ENCODE measurements at regions not wholly inside any gene's neighbourhood (a gene's known extent, or its start where the extent isn't known, plus 50 kb on each side); places are given as distances from the start of the nearest gene placed in this dataset.
"Not testable (repeated sequence)": the region's sequence is repeated elsewhere in the genome, so short reads cannot be mapped to it uniquely, and the experiment has no call there.

DNA sequence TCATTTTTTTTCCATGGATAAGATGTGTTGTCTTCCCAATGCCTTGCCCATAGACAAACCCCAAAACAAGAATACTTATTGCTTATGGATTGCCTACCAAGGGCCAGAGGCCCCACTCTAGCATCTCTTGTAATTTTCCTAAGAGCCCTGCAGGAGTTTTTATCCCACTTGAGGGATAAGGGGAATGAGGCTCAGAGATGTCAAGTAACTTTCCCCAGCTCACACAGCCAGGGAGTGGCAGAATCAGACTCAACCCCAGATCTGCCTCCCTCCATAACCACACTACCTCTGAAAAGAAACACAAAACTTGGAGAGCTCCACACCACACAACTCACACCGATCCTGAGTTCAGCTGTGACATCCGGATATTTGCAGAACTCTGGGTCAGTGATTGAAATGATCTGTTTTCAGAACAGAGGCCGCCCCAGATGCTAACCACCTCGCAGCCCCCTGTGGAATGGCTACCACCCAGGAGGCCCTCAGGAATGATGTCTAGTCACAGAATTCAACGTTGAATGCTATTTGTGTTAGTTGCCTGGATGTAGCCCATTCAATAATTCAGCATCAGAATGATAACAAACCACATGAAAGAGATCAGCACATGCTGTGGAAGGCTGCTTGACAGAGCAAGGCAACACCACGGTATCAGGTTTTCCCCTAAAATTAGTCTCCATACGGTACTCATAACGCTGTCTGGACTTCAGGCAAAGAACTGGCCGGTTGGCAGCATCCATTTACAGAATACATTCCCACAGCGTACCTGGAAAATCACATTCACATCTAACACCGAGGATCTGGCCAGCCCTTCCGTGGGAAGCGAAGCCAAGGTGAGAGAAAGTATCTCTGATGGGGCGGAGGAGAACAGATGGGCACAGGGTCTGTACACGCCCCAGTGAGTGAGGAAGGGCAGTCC, 231.9 kb downstream of the TOMM20 start:
- peaks cover 2 to 10% (median 5%) of the 10 kb centered on the region in 3 donors for H3K27me3 Mint-ChIP-seq (ENCODE audit: low read depth in 3 of 3)
- no peak for DNase-seq
- no peaks in the 10 kb centered on the region for H3K36me3 Mint-ChIP-seq
- H3K27ac Mint-ChIP-seq, result peak overlapping the region in 1 of 6 donors; percentile 45
- H3K9me3 Mint-ChIP-seq, result no peaks in the 10 kb centered on the region
- H3K4me1 Mint-ChIP-seq, result peaks cover 35 to 38% of the 10 kb centered on the region in 2 donors
- H3K4me3 Mint-ChIP-seq, result no peak overlapping the region

DNA sequence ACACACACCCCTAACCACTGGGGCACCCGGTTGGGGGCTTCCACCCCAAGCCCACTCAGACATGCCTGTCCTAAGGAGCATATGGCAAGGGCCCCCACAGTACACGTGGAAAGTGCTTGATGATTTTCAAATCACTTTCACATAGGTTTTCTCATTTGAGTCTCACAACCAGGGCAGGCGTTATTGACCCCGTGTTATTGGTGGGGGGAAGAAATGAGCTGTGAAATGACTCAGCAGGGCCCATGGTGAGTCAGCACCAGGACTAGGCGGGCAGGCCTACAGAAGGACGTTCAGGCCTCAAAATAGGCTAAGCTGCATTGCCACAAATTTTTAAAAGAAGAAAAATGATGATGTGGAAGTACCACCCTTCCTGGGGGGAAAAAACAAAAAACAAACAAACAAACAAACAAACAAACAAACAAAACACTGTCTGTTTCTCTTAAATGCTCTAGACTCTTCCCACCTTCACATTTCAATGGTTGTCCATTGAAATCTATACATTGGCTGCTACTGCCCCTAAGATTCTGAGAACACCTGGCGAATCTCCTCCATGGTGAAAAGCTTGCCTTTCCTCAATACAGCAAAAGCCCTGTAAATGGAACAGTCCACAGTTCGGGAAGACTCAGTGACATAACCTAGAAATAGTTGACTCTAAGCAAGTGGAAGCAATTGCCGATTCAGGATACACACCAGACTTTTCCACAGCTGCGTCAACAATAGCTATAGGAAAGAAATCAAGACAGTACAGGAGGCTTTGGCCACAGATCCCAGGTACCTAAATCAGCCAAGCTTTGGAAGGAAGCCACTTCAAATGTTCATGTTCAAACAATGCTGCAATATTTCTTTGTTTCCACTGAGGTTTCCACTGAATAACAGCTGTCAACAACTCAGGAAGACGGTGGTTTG, 234.7 kb downstream of the TOMM20 start:
- Mint-ChIP-seq H3K9me3 (no peaks in the 10 kb centered on the region), H3K27me3 (ENCODE audit: low read depth in 3 of 3) (peaks cover 0 to 10% (median 2%) of the 10 kb centered on the region in 3 donors), H3K36me3 (no peaks in the 10 kb centered on the region), H3K4me1 (peaks cover 24 to 30% of the 10 kb centered on the region in 2 donors), H3K4me3 (peak overlapping the region in 3 of 5 donors; percentile 7 to 62 (median 14)), H3K27ac (peak overlapping the region in 4 of 6 donors; percentile 29 to 68 (median 44))
- no peak for DNase-seq

DNA sequence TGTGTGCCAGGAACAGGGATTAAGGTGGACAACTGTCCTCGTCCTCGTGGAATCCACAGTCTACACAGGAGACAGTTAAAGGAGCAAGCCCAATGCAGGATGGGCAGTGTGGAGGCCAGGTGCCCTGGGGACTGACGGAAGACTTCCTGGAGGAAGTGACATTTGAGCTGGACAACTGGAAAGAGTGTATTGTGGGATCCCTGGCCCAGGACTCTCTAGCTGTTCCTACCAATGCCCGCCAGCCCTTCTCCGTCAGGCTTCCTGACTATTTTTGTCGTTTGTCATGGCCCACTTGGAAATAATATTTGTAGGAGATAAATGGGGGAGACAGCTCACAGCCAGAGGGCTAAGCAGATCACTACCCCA, 235.3 kb downstream of the TOMM20 start:
- Mint-ChIP-seq H3K4me1 (peaks cover 18 to 24% of the 10 kb centered on the region in 2 donors), H3K27me3 (ENCODE audit: low read depth in 3 of 3) (peaks cover 0 to 9% (median 0%) of the 10 kb centered on the region in 3 donors), H3K9me3 (no peaks in the 10 kb centered on the region), H3K36me3 (no peaks in the 10 kb centered on the region), H3K4me3 (no peak overlapping the region), H3K27ac (peak overlapping the region in 1 of 6 donors; percentile 56)
- DNase-seq, result no peak

DNA sequence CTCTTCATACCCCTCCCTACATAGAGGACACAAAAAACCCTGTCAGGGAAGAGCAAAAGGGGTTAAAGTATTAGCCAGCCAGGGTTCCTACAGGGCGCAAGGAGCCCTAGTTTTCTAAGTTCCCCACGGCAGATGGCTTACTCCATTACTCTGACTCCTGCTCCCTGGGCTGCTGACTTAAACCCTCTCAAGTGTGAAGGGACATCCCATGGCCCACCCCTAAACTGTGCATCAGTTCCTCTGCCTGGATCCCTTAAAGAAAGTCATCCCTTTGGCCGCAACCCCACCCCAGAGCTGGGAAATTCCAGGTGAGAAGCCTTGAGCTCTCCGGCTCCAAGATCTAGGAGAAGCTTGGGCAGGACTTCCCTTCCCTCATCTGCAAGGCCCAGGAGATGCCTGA, 236.0 kb downstream of the TOMM20 start:
- Mint-ChIP-seq H3K27me3 (ENCODE audit: low read depth in 3 of 3) (peaks cover 0 to 9% (median 0%) of the 10 kb centered on the region in 3 donors), H3K27ac (no peak overlapping the region), H3K9me3 (no peaks in the 10 kb centered on the region), H3K36me3 (no peaks in the 10 kb centered on the region), H3K4me1 (peaks cover 14 to 20% of the 10 kb centered on the region in 2 donors), H3K4me3 (no peak overlapping the region)
- DNase-seq, result no peak

DNA sequence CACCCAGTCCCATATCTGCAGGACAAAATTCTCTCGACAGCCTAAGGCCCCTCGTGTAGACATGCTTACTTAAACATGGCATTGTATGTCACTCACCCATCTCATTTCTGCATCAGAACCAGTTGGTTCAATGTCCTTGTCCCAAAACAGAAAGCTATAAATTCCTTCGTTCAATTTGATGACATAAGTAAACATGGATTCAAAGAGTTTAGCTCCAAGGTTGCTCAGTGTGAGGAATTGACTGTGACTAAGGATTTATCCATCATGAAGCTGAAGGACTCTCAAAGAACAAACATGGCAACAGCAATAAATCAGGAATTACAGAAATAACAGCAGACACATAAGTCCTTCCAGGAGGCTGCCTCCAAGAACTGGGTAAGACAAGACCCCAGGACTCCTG, 237.2 kb downstream of the TOMM20 start:
- H3K4me3 Mint-ChIP-seq, result no peak overlapping the region
- peaks cover 0 to 5% (median 3%) of the 10 kb centered on the region in 3 donors for H3K27me3 Mint-ChIP-seq (ENCODE audit: low read depth in 3 of 3)
- no peaks in the 10 kb centered on the region for H3K36me3 Mint-ChIP-seq
- no peak overlapping the region for H3K27ac Mint-ChIP-seq
- DNase-seq, result no peak
- H3K4me1 Mint-ChIP-seq, result peaks cover 14 to 20% of the 10 kb centered on the region in 2 donors
- no peaks in the 10 kb centered on the region for H3K9me3 Mint-ChIP-seq

DNA sequence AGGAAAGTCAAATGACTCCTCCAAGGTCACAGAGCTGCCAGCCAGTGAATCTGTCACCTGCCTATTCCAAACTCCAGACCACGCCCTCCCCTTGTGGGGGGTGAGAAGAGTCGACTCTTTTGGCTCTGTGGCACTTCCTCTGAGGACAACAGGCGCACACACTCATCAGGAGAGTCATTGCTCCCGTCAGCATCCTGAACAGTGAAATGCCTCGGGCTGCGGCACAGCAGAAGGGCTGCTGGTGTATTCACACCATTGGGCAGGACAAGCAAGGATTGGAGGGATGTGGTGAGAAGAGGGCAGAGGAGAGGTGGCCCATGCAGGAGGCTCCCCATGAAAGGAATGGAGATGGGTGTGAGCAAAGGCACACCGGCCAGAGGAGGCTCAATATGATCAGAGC, 239.0 kb downstream of the TOMM20 start:
- Mint-ChIP-seq H3K36me3 (no peaks in the 10 kb centered on the region), H3K4me1 (peaks cover 11 to 16% of the 10 kb centered on the region in 2 donors), H3K9me3 (no peaks in the 10 kb centered on the region), H3K27me3 (ENCODE audit: low read depth in 3 of 3) (peaks cover 0 to 3% (median 2%) of the 10 kb centered on the region in 3 donors), H3K27ac (peak overlapping the region in 1 of 6 donors; percentile 29), H3K4me3 (no peak overlapping the region)
- no peak for DNase-seq

DNA sequence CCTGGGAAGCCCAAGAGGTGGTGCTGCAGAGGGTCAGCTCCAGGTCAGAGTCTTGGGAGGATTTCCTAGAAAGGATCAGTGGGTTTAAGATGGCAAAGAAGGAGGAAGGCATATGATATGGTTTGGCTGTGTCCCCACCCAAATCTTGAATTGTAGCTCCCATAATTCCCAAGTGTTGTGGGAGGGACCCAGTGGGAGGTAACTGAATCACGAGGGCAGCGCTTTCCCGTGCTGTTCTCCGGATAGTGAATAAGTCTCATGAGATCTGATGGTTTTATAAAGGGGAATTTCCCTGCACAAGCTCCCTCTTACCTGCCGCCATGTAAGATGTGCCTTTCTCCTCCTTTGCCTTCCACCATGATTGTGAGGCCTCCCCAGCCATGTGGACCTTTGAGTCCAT, 240.4 kb downstream of the TOMM20 start:
- not testable (repeated sequence) for H3K27me3 Mint-ChIP-seq (ENCODE audit: low read depth in 3 of 3); H3K4me3 Mint-ChIP-seq; H3K27ac Mint-ChIP-seq; H3K9me3 Mint-ChIP-seq; H3K4me1 Mint-ChIP-seq; H3K36me3 Mint-ChIP-seq; DNase-seq

DNA sequence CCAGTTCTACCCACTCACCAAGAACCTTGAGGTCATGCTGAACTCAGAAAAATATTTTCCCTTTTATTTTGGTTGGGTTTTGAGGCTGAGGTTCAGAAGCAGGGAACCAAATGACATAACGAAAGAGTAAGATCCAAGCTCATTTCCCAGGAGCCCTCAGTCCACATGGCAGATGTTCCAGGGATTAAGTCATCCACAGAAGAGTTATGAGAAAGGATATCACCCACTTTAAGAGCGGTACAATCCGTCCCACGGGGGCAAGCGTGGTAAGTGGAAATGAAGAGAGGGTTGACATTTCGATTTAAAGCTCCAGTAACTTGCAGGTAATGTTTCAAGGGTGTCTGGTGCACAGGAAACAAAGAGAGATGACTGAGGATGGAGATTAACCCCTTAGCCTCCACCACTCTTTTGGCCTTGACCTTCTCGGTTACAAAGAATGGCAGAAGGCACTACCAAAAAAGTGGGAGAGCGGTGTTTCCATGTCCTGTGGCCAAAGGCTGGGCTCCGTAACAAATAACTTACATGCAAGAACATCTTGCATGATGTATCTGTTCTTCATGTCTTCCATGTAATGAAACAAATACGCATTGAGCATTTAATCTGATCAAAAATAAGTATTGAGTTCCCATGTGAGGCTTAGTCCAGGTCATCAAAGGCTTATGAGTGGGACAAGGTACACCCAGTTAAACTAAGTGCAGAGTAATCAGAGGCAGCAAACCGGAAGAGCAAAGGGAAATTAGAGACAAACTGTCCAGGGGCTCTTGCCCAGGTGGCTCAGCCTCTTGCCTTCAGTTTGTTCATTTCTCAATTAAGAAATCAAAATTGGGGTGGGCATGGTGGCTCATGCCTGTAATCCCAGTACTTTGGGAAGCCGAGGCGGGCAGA, 241.4 kb downstream of the TOMM20 start:
- H3K4me1 Mint-ChIP-seq, result peaks cover 3 to 7% of the 10 kb centered on the region in 2 donors
- H3K27ac Mint-ChIP-seq, result peak overlapping the region in 1 of 6 donors; percentile 3
- no peaks in the 10 kb centered on the region for H3K36me3 Mint-ChIP-seq
- DNase-seq, result no peak
- peaks cover 2 to 4% (median 3%) of the 10 kb centered on the region in 3 donors for H3K27me3 Mint-ChIP-seq (ENCODE audit: low read depth in 3 of 3)
- H3K4me3 Mint-ChIP-seq, result no peak overlapping the region
- H3K9me3 Mint-ChIP-seq, result no peaks in the 10 kb centered on the region

DNA sequence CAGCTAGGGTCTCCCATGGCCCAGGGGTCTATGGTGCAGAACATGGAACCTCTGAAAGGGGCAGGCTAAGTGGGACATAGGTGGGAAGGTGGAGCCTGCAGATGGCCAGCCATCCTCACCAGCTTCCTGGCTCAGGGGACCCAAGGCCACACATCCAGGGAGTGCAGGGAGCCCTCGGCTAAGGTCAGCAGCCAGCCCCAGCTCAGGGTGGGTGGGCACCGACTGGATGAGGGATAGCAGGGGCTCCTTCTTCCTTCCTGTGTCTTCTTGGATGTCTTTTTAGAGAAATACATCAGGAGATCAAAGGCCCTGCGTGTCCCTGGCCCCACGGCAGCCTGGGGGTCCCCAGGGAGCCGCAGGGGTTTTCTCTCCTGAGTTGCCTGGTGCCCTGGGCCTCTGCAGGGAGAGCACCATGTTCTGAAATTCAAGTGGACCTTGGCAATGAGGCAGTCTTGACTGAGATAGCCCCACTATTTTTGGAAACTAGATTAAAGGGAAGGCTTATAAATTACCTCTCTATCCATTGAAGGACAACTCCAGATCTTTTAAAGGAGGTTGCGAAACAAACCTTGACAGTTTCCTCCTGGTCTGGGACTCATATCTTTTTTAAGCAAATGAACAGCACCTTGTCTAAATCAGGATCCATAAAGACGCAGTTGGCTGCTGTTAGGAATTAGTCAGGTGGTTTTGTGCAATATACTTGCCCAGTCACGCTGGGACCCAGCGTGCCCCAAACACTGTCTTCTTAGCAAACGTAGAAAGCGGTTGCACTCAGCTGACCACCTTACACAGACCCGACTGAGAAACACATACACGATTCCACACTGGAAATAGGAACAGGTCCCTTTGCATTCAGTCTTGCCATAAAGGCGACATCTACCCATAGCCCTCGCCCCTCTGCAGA, 242.3 kb downstream of the TOMM20 start:
- peaks cover 6 to 14% of the 10 kb centered on the region in 2 donors for H3K4me1 Mint-ChIP-seq
- DNase-seq, result no peak
- peaks cover 2 to 4% (median 3%) of the 10 kb centered on the region in 3 donors for H3K27me3 Mint-ChIP-seq (ENCODE audit: low read depth in 3 of 3)
- no peak overlapping the region for H3K4me3 Mint-ChIP-seq
- peak overlapping the region in 1 of 6 donors; percentile 3 for H3K27ac Mint-ChIP-seq
- no peaks in the 10 kb centered on the region for H3K9me3 Mint-ChIP-seq
- H3K36me3 Mint-ChIP-seq, result no peaks in the 10 kb centered on the region

DNA sequence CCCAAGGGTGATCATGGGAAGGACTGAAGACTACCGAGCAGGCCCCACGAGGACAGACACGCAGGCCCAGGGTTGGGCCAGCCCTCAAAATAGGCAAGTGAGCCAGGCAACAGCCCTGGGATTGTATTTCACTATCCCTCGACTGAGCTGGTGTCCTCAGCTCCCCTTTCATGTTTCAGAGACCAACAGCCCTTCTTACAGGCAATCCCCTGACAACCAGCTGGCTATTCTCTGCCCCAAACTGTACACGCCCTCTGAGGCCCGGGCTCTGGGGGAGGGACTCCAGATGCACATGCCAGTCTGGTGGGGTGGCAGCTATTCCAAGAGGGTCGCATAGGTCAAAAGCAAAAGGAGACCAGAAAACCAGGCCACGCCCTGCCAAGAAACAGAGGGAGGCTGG, 243.0 kb downstream of the TOMM20 start:
- peaks cover 1 to 4% (median 3%) of the 10 kb centered on the region in 3 donors for H3K27me3 Mint-ChIP-seq (ENCODE audit: low read depth in 3 of 3)
- H3K9me3 Mint-ChIP-seq, result no peaks in the 10 kb centered on the region
- no peaks in the 10 kb centered on the region for H3K36me3 Mint-ChIP-seq
- no peak overlapping the region for H3K4me3 Mint-ChIP-seq
- peaks cover 6 to 14% of the 10 kb centered on the region in 2 donors for H3K4me1 Mint-ChIP-seq
- DNase-seq, result no peak
- no peak overlapping the region for H3K27ac Mint-ChIP-seq

DNA sequence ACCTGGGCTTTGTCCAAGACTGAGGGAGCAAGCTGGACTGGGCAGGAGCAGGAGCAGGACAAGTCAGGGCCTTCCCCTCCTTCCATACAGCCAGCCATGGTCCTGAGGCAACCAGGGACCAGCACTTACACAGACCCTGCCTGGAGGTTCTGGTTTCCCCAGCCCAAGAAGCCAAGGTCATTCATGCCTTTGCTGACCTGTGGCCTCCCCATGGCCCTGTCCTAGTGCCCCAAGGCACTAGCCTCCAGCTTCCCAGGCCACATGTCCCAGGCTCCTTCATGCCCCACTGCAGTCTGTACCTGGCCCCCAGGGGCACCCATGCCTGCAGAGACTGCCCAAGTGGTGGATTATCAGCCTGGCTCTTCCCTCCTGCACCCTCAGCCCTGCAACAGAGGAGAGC, 243.9 kb downstream of the TOMM20 start:
- Mint-ChIP-seq H3K27me3 (ENCODE audit: low read depth in 3 of 3) (peaks cover 0 to 6% (median 3%) of the 10 kb centered on the region in 3 donors), H3K27ac (no peak overlapping the region), H3K9me3 (no peaks in the 10 kb centered on the region), H3K36me3 (no peaks in the 10 kb centered on the region), H3K4me3 (no peak overlapping the region), H3K4me1 (peaks cover 6 to 15% of the 10 kb centered on the region in 2 donors)
- DNase-seq, result no peak

DNA sequence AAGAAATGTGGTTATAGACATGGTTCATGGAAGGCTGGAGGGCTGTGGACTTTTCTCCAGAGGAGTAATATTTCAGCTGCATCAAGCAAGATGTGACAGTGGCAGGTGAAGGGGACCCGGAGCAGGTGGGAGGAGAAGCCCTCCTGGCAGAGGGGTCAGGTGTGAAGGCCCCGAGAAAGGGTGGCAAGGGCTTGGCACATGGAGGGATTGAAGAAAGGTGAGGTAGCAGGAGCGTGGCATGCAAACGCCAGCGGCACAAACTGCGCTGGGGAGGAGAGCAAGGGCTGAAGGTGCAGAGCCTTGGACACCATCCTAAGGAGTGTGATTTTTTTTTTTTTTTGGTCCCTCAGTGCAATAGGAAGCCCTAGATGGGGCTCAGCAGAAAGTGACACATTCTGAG, 244.6 kb downstream of the TOMM20 start:
- H3K4me3 Mint-ChIP-seq, result no peak overlapping the region
- H3K4me1 Mint-ChIP-seq, result peaks cover 10 to 22% of the 10 kb centered on the region in 2 donors
- no peak overlapping the region for H3K27ac Mint-ChIP-seq
- H3K9me3 Mint-ChIP-seq, result no peaks in the 10 kb centered on the region
- no peaks in the 10 kb centered on the region for H3K36me3 Mint-ChIP-seq
- DNase-seq, result no peak
- peaks cover 0 to 8% (median 3%) of the 10 kb centered on the region in 3 donors for H3K27me3 Mint-ChIP-seq (ENCODE audit: low read depth in 3 of 3)
